Osteoblast (primary cell): ENCODE measurements at regions not wholly inside any gene's neighbourhood (a gene's known extent, or its start where the extent isn't known, plus 50 kb on each side); places are given as distances from the start of the nearest gene placed in this dataset.

Source experiments
- DNase-seq: peaks from one replicate; pipeline ENCODE4 v3.0.0; 2011; ENCODE audit warnings: low spot score, mixed read lengths; ENCODE audit not compliant: insufficient read length; ENCODE audit errors: missing footprints
- H2AFZ ChIP-seq: 2 replicates; pipeline ENCODE4 v1.6.0; 2011; ENCODE audit warnings: mild to moderate bottlenecking, low read length
- H3K27ac ChIP-seq: 2 replicates; pipeline ENCODE4 v1.5.1; 2011; ENCODE audit warnings: mild to moderate bottlenecking, low read depth, low read length, moderate library complexity
- H3K27me3 ChIP-seq: 2 replicates; pipeline ENCODE4 v1.6.0; 2012; ENCODE audit warnings: mild to moderate bottlenecking, control low read depth, inconsistent platforms, low read length, moderate library complexity; ENCODE audit not compliant: insufficient read depth
- H3K36me3 ChIP-seq: 2 replicates; pipeline ENCODE4 v1.5.1; 2011; ENCODE audit warnings: mild to moderate bottlenecking, low read length, control low read depth, moderate library complexity; ENCODE audit not compliant: insufficient read depth
- H3K4me1 ChIP-seq: 2 replicates; pipeline ENCODE4 v1.5.1; 2011; ENCODE audit warnings: mild to moderate bottlenecking, low read length, control low read depth, moderate library complexity; ENCODE audit not compliant: insufficient read depth
- H3K4me2 ChIP-seq: 2 replicates; pipeline ENCODE4 v1.6.0; 2011; ENCODE audit warnings: mild to moderate bottlenecking, low read length; ENCODE audit not compliant: insufficient read depth
- H3K4me3 ChIP-seq: fragments of 200-600 bp; sonication (generic); 3 replicates; pipeline ENCODE4 v1.5.1; 2012; ENCODE audit warnings: mild to moderate bottlenecking, low read length, inconsistent platforms; ENCODE audit not compliant: insufficient read depth
- H3K79me2 ChIP-seq: 2 replicates; pipeline ENCODE4 v1.6.0; 2012; ENCODE audit warnings: mild to moderate bottlenecking, low read length, control low read depth, inconsistent platforms; ENCODE audit not compliant: insufficient read depth
- H3K9me3 ChIP-seq: 2 replicates; pipeline ENCODE4 v1.5.1; 2011; ENCODE audit warnings: low read depth, low read length, control low read depth
- H4K20me1 ChIP-seq: 2 replicates; pipeline ENCODE4 v1.6.0; 2012; ENCODE audit warnings: mild to moderate bottlenecking, low read length, control low read depth; ENCODE audit not compliant: insufficient read depth
- TF ChIP-seq, protein P1 (sequence below): IDR thresholded peaks from 2 replicates; pipeline ENCODE4 v1.5.1; 2011; ENCODE audit warnings: mild to moderate bottlenecking, low read depth, low read length, moderate library complexity; ENCODE audit errors: extremely low read depth

DNA sequence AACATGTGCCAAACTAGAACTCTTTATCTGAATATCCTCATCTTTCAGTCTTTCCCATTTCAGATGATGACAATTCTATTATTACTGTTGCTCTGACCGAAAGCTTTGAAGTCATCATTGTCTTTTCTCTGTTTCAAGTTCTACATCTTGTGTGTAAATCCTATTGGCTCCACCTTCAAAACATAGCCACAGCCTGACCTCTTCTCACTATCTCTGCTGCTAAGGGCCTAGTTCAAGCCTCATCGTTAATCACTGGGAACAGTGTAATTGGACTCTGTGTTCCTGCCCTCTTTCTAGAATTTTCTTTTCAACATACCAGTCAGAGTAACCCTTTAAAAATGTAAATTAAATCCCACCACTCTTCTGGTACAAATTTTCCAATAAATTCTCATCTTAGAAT, 105.1 kb downstream of the OXSM start:
- Histone ChIP-seq H3K79me2 (no peaks in the 10 kb centered on the region), H2AFZ (no peak overlapping the region), H3K27ac (no peak overlapping the region), H3K9me3 (no peaks in the 10 kb centered on the region), H3K4me1 (no peaks in the 10 kb centered on the region), H3K27me3 (no peaks in the 10 kb centered on the region), H3K4me2 (no peak overlapping the region), H3K4me3 (no peak overlapping the region), H4K20me1 (no peaks in the 10 kb centered on the region), H3K36me3 (no peaks in the 10 kb centered on the region)
- TF ChIP-seq, protein P1, sequence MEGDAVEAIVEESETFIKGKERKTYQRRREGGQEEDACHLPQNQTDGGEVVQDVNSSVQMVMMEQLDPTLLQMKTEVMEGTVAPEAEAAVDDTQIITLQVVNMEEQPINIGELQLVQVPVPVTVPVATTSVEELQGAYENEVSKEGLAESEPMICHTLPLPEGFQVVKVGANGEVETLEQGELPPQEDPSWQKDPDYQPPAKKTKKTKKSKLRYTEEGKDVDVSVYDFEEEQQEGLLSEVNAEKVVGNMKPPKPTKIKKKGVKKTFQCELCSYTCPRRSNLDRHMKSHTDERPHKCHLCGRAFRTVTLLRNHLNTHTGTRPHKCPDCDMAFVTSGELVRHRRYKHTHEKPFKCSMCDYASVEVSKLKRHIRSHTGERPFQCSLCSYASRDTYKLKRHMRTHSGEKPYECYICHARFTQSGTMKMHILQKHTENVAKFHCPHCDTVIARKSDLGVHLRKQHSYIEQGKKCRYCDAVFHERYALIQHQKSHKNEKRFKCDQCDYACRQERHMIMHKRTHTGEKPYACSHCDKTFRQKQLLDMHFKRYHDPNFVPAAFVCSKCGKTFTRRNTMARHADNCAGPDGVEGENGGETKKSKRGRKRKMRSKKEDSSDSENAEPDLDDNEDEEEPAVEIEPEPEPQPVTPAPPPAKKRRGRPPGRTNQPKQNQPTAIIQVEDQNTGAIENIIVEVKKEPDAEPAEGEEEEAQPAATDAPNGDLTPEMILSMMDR = no peak
- no peak for DNase-seq

DNA sequence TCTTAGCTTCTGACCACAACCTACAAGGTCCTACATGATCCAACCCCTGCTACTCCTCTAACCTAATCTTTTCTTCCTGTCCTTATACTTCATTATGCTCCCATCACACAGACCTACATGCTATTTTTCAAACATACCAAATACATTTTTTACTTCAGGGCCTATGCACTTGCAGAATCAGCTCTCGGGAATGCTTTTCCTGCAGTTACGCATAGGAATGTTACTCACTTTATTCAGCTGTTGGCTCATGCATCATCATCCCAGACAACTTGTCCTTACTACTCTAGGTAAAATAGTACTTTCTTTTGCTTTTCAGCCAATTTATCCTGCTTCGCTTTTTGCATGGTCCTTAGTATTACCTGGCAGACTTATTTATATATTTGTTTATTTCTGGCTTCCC, 105.6 kb downstream of the OXSM start:
- Histone ChIP-seq H3K36me3 (no peaks in the 10 kb centered on the region), H3K4me3 (no peak overlapping the region), H3K4me2 (no peak overlapping the region), H3K9me3 (no peaks in the 10 kb centered on the region), H2AFZ (no peak overlapping the region), H3K27ac (no peak overlapping the region), H3K79me2 (no peaks in the 10 kb centered on the region), H3K4me1 (no peaks in the 10 kb centered on the region), H3K27me3 (no peaks in the 10 kb centered on the region), H4K20me1 (no peaks in the 10 kb centered on the region)
- TF ChIP-seq, protein P1 = no peak
- DNase-seq = peak; percentile 58

GRCh38 chr3:25897019-25897418, 107.1 kb downstream of the OXSM start:
- Histone ChIP-seq H3K9me3 (no peaks in the 10 kb centered on the region), H2AFZ (no peak overlapping the region), H4K20me1 (no peaks in the 10 kb centered on the region), H3K27me3 (no peaks in the 10 kb centered on the region), H3K4me1 (no peaks in the 10 kb centered on the region), H3K79me2 (no peaks in the 10 kb centered on the region), H3K4me2 (no peak overlapping the region), H3K27ac (no peak overlapping the region), H3K4me3 (no peak overlapping the region), H3K36me3 (no peaks in the 10 kb centered on the region)
- no peak for DNase-seq
- TF ChIP-seq, protein P1 = peak; percentile 30

- H3K36me3 ChIP-seq = no peaks in the 10 kb centered on the region
- no peaks in the 10 kb centered on the region for H3K79me2 ChIP-seq
- H3K9me3 ChIP-seq = no peaks in the 10 kb centered on the region
- H2AFZ ChIP-seq = no peak overlapping the region
- no peak overlapping the region for H3K4me3 ChIP-seq
- TF ChIP-seq, protein P1 = no peak
- H3K27me3 ChIP-seq = no peaks in the 10 kb centered on the region
- no peak overlapping the region for H3K4me2 ChIP-seq
- H3K4me1 ChIP-seq = no peaks in the 10 kb centered on the region
- H3K27ac ChIP-seq = no peak overlapping the region
- H4K20me1 ChIP-seq = no peaks in the 10 kb centered on the region
- DNase-seq = no peak
These were observed 109.6 kb downstream of the OXSM start for GRCh38 chr3:25899352-25900101.
